ENCODE measurements at regions not wholly inside any gene's neighbourhood (a gene's known extent, or its start where the extent isn't known, plus 50 kb on each side); places are given as distances from the start of the nearest gene placed in this dataset.

DNA sequence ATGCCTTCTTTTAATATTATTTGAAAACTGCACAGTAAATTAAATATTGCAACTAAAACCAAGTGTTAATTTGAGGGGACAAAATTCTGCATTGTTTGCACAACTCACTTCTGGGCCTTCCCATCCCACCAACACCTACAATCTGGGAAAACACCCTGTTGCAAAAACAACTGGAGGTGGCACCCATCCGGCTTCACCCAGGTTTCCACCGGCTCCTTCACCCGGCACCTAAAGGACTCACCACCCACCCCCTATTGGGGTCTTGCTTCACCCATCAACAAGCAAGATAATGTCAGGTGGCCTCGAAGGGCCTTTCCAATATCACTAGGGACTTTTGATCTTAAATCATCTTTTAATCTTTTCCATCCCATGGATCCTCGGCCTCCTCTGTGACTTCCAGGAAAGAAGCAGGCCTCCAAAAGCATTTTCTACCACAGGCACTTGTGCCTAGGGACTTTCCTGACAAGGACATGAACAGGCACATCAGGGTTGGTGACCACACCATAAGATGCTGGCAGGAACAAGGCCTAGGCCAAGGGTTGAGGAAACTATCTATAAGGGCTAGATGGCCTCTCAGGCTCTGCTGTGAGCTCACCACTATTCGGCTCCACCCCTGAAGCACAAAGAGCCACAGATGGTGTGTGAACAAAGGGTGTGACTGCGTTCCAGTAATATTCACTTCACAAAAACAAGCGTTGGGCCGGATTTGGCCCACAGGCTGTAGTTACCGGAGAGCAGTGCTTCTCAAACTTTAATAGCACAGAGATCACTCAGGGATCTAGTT lies 205.1 kb downstream of the AUH start:
- TF ChIP-seq POLR2AphosphoS5 (IDR thresholded peaks at IDR 0.05; ENCODE audit: borderline replicate concordance, low read depth, low read length) (no peak), EZH2 (IDR thresholded peaks at IDR 0.05) (no peak)
